ENCODE measurements at regions not wholly inside any gene's neighbourhood (a gene's known extent, or its start where the extent isn't known, plus 50 kb on each side); places are given as distances from the start of the nearest gene placed in this dataset.

DNA sequence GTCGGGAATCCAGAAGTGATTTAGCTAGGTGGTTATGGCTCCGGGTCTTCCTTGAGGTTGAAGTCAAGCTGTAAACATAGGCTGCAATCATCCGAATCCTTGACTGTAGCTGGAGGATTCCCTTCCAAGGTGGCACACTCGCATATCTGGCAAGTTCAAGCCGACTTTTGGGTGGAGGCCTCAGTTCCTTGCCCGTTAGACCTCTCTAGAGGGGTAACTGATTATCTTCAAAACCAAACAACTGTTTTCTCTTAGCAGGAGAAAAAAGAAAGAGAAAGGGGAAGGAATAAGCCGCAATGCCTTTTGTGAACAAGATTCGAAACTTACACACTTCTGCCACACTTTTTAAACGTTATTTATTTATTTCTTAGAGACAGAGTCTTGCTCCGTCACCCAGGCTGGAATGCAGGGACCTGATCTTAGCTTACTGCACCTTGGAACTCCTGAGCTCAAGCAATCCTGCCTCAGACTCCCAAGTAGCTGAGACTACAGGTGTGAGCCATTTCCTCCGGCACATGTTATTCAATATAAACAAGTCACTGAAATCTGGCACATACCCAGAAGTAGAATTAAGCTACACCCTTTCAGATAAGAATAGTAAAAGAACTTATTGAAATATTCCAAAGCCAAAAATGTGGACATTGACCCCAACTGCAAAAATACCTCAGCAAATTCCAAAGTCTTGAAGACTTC, 76.3 kb downstream of the HFE start:
- peaks cover 44% of the 10 kb centered on the region for H3K4me1 Mint-ChIP-seq (ENCODE audit: low read depth)
- no peaks in the 10 kb centered on the region for H3K27me3 Mint-ChIP-seq (ENCODE audit: low read depth)
- no peaks in the 10 kb centered on the region for H3K36me3 Mint-ChIP-seq (ENCODE audit: insufficient read depth)
- no peaks in the 10 kb centered on the region for H3K9me3 Mint-ChIP-seq
- ATAC-seq: no peak
- peak overlapping the region; percentile 6 for H3K4me3 Mint-ChIP-seq
- no peak for DNase-seq

DNA sequence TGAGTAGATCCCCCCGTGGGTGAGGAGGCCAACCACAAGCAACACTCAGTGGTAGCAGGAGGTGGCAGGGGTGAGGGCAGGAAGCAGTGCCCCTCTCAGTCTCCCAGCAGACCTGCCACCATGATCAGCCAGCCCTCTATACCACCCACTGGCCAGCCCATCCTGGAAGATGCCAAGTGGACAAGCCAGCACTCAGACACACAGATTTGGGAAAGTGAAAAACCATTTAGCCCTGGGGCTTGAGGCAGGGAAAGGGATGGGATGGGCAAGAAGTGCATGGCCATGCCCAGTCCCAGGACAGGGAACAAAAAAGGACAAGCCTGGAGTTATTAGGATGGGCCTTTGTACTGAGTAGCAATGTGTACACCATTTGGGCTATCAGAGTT, 76.9 kb downstream of the HFE start:
- Mint-ChIP-seq H3K4me3 (no peak overlapping the region), H3K36me3 (ENCODE audit: insufficient read depth) (no peaks in the 10 kb centered on the region), H3K27me3 (ENCODE audit: low read depth) (no peaks in the 10 kb centered on the region), H3K9me3 (no peaks in the 10 kb centered on the region), H3K4me1 (ENCODE audit: low read depth) (peaks cover 43% of the 10 kb centered on the region)
- DNase-seq (no peak), ATAC-seq (no peak)

DNA sequence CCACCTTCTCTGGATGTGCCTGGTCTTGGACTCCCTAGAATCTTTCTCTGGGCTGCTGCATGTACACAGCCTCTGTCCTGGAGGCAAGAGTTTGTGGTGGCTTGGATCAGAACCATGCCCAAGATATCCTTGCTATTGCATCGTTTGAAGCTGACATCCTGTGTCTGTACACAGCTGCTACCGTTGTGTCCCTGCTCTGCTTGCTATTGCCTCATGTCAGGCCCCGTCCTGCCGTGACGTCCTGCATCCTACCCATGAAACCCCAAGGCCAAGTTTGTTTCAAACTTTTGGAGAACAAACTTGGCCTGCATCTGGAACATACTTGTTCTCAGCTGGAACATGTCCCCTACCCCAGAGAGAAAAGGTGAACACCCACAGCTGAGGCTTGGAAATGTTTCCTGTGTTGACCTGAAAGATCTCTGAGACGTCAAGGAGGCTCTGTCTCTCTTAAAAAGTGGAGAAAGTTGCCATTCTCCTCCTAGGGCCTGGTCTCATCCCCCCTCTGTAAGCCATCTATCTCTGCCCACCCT, 78.1 kb downstream of the HFE start:
- ATAC-seq (no peak), DNase-seq (no peak)
- H3K36me3 Mint-ChIP-seq (ENCODE audit: insufficient read depth): no peaks in the 10 kb centered on the region
- no peak overlapping the region for H3K4me3 Mint-ChIP-seq
- H3K9me3 Mint-ChIP-seq: no peaks in the 10 kb centered on the region
- H3K27me3 Mint-ChIP-seq (ENCODE audit: low read depth): no peaks in the 10 kb centered on the region
- H3K4me1 Mint-ChIP-seq (ENCODE audit: low read depth): peaks cover 42% of the 10 kb centered on the region

DNA sequence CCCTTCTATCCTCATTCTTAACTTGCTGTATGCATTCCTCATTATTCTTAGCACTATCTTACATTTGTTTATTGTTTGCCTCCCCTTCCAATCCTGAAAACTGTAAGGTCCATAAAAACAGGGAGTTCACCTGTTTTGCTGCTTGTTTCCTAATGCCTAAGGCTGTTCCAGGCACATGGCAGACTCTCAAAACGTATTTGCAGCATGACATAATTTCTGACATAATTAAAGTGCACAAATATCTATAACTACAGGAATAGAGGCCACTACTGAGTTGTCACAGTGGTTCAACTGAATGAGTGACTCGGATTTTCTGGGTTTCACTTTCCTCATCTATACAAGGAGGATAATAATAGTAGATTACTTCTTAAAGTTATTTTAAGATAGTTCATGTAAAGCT, 83.0 kb downstream of the HFE start:
- Mint-ChIP-seq H3K36me3 (ENCODE audit: insufficient read depth) (no peaks in the 10 kb centered on the region), H3K27me3 (ENCODE audit: low read depth) (no peaks in the 10 kb centered on the region), H3K4me3 (peak overlapping the region; percentile 94), H3K9me3 (no peaks in the 10 kb centered on the region), H3K4me1 (ENCODE audit: low read depth) (peaks cover 46% of the 10 kb centered on the region)
- ATAC-seq (no peak), DNase-seq (no peak)

DNA sequence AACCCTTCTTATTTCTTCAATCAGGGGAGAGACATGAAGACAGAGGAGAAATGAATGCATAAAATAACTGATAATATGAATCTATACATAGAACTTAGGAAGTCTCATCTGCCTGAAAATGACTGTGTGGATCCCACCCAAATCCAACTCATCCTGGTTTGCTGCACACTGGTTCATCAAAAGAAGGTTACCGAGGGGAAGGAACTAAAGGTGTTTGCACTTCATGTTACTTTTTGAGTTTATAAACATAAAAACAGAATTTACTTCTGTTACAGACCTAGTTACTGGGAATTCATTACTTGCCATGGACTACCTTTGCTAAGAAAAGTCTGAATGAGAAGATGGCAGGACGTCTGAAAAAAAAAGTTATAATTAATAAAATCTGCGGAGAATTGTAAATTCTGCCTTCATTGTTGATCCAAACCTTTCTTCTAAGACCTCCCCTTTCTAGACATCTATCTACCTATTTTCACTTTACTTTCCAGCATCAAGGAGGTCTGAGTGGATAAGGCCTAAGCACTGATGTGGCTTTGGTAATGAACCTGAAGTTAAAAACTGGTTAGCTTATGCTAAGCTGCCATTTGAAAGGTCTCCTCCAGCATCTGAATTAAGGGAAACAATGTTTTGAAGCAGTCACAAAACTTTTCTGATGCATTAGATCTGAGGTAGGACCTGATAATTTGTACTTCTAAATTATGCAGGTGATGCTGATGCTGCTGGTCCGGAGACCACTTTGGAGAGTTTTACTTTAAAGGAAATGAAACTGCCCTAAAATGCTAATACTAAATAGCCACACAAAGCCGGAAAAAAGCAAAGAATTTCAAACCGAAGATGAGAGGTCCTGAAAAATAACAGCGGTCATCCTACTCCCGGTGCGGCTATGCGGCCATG, 84.0 kb downstream of the HFE start:
- Mint-ChIP-seq H3K9me3 (no peaks in the 10 kb centered on the region), H3K36me3 (ENCODE audit: insufficient read depth) (no peaks in the 10 kb centered on the region), H3K4me3 (peak overlapping the region; percentile 94), H3K4me1 (ENCODE audit: low read depth) (peaks cover 48% of the 10 kb centered on the region), H3K27me3 (ENCODE audit: low read depth) (no peaks in the 10 kb centered on the region)
- no peak for ATAC-seq
- DNase-seq: no peak

DNA sequence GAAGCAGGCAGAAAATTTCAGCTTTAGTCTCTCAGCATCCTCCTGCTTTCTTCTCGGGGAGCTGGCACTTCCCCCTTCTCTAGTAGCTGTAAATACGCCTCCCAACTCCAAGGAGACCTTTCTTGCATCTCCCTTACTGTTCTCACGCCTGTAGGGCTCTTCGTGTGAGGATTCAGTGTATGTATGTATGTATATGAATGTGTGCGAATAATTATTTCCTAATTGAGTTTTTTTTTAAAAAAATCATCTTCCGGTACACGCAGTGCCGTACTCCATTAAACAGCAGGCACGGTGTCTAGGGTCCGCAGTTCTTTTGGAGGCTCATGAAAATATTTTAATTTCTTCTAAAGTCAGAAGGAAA, 85.4 kb downstream of the HFE start:
- DNase-seq (no peak), ATAC-seq (peak; percentile 42 to 44)
- Mint-ChIP-seq H3K4me1 (ENCODE audit: low read depth) (peaks cover 44% of the 10 kb centered on the region), H3K9me3 (no peaks in the 10 kb centered on the region), H3K27me3 (ENCODE audit: low read depth) (no peaks in the 10 kb centered on the region), H3K4me3 (peak overlapping the region; percentile 94), H3K36me3 (ENCODE audit: insufficient read depth) (no peaks in the 10 kb centered on the region)

DNA sequence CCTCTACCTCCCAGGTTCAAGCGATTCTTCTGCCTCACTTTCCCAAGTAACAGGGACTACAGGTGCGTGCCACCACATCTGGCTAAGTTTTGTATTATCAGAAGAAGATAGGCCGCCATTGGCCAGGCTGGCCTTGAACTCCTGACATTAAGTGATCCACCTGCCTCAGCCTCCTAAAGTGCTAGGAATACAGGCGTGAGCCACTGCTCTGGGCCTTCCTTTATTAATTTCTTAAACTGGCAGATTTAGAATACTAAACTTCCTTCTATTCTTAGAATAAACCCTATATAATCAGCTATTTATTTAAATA, 86.6 kb downstream of the HFE start:
- no peak for ATAC-seq

DNA sequence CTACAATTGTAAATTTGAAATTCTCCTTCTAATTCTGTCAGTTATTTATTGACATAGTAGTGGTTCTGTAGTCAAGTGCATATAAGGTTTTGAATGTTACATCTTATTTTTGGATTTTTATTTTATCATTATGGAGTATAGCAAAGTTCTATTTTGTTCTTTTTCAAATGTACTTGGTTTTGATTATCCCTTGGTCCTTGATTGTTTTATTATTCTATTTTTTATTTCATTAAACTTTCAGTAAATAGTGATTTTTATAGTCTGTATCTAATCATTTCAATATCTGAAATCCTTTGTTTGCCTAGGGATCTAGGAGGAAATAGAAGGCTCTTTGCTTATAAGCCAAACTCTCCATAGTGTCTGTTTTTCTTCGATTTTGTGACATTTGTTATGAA, 87.8 kb downstream of the HFE start:
- no peaks in the 10 kb centered on the region for H3K9me3 Mint-ChIP-seq
- no peaks in the 10 kb centered on the region for H3K27me3 Mint-ChIP-seq (ENCODE audit: low read depth)
- H3K36me3 Mint-ChIP-seq (ENCODE audit: insufficient read depth): no peaks in the 10 kb centered on the region
- DNase-seq: no peak
- no peak overlapping the region for H3K4me3 Mint-ChIP-seq
- no peak for ATAC-seq
- peaks cover 35% of the 10 kb centered on the region for H3K4me1 Mint-ChIP-seq (ENCODE audit: low read depth)

More for the DNA sequence above, 86.6 kb downstream of the HFE start:
- no peaks in the 10 kb centered on the region for H3K27me3 Mint-ChIP-seq (ENCODE audit: low read depth)
- no peaks in the 10 kb centered on the region for H3K9me3 Mint-ChIP-seq
- peaks cover 44% of the 10 kb centered on the region for H3K4me1 Mint-ChIP-seq (ENCODE audit: low read depth)
- H3K4me3 Mint-ChIP-seq: peak overlapping the region; percentile 59
- H3K36me3 Mint-ChIP-seq (ENCODE audit: insufficient read depth): no peaks in the 10 kb centered on the region
- no peak for DNase-seq

DNA sequence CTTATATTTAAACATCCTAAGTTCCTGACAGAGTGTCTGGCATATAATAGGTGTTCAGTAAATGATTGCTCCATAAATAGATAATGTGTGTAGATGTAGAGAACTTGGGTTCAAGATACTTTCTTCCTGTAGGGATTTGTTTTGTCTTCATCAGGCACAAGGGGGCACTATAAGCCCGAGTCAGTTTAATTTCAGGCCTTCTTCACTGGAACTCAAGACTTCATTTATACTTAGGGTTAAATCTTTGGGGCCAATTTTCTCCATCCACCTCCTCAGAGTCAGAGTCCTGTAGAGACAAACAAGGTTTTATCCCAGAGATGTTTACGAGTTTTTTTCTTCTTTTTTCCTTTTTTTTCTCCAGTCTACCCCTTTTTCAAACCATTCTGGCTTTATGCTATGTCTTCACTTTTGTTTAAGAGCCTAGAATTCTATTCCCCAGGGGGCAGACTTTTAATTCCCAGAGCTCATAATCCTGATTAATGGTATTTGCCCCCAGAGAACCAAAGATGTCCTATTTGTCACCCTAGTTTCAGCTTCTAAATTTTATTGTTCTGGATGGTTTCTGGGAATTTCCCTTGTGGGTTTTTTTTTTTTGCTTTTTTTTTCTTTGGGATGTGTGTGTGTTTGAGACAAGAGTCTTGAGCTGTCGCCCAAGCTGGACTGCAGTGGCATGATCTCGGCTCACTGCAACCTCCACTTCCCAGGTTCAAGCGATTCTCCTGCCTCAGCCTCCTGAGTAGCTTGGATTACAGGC, 88.4 kb downstream of the HFE start:
- ATAC-seq (no peak), DNase-seq (peak; percentile 42)
- no peaks in the 10 kb centered on the region for H3K36me3 Mint-ChIP-seq (ENCODE audit: insufficient read depth)
- H3K4me1 Mint-ChIP-seq (ENCODE audit: low read depth): peaks cover 29% of the 10 kb centered on the region
- H3K4me3 Mint-ChIP-seq: no peak overlapping the region
- H3K9me3 Mint-ChIP-seq: no peaks in the 10 kb centered on the region
- no peaks in the 10 kb centered on the region for H3K27me3 Mint-ChIP-seq (ENCODE audit: low read depth)

DNA sequence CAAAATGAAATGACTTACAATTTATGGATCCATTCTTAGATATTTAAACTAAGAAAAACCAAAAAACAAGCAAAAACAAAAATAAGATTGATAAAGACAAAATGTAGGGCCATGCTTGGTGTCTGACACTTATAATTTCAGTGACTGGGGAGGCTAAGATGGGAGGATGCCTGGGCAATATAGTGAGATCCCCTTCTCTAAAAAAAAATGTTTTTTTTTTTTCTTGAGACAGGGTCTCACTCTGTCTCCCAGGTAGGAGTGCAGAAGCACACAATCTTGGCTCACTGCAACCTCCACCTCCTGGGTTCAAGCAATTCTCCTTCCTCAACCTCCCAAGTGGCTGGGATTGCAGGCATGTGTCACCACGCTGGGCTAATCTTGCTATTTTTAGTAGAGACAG, 92.4 kb downstream of the HFE start:
- no peaks in the 10 kb centered on the region for H3K36me3 Mint-ChIP-seq (ENCODE audit: insufficient read depth)
- peaks cover 35% of the 10 kb centered on the region for H3K4me1 Mint-ChIP-seq (ENCODE audit: low read depth)
- DNase-seq (no peak), ATAC-seq (no peak)
- H3K4me3 Mint-ChIP-seq: no peak overlapping the region
- no peaks in the 10 kb centered on the region for H3K9me3 Mint-ChIP-seq
- H3K27me3 Mint-ChIP-seq (ENCODE audit: low read depth): no peaks in the 10 kb centered on the region

DNA sequence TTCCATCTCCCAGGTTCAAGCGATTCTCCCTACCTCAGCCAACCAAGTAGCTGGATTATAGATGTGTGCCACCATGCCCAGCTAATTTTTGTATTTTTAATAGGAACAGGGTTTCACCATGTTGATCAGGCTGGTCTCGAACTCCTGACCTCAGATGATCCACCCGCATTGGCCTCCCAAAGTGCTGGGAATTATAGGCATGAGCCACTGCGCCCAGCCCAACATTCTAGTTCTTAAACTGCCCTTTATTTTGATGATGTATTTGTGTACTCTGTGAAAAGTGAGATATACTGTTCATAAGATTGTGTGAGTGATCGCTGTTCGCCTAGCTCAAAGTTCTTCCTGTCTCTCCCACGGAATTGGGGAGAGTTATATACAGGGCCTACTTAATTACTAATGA, 93.1 kb downstream of the HFE start:
- no peak for ATAC-seq
- Mint-ChIP-seq H3K27me3 (ENCODE audit: low read depth) (no peaks in the 10 kb centered on the region), H3K4me1 (ENCODE audit: low read depth) (peaks cover 33% of the 10 kb centered on the region), H3K4me3 (no peak overlapping the region), H3K9me3 (no peaks in the 10 kb centered on the region), H3K36me3 (ENCODE audit: insufficient read depth) (no peaks in the 10 kb centered on the region)
- DNase-seq: no peak

DNA sequence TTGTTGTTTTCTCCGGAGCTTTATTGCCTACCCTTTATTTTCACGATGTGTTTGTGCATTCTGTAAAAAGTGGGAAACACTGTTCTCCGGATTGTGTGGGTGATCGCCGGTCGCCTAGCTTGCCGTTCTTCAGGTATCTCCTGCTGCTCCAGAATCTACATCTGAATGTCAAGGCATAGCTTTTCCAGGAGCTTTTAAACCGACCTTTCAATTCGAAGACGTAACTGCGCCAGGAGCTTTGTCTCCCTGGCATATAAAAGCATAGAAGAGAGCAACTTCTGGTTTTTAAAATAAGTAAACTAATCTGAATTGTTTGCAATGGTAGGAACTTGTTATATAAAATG, 96.0 kb downstream of the HFE start:
- H3K36me3 Mint-ChIP-seq (ENCODE audit: insufficient read depth): no peaks in the 10 kb centered on the region
- no peaks in the 10 kb centered on the region for H3K27me3 Mint-ChIP-seq (ENCODE audit: low read depth)
- DNase-seq: no peak
- H3K9me3 Mint-ChIP-seq: no peaks in the 10 kb centered on the region
- H3K4me3 Mint-ChIP-seq: peak overlapping the region; percentile 93
- peaks cover 32% of the 10 kb centered on the region for H3K4me1 Mint-ChIP-seq (ENCODE audit: low read depth)
- ATAC-seq: peak in 1 of 2 donors; percentile 4

DNA sequence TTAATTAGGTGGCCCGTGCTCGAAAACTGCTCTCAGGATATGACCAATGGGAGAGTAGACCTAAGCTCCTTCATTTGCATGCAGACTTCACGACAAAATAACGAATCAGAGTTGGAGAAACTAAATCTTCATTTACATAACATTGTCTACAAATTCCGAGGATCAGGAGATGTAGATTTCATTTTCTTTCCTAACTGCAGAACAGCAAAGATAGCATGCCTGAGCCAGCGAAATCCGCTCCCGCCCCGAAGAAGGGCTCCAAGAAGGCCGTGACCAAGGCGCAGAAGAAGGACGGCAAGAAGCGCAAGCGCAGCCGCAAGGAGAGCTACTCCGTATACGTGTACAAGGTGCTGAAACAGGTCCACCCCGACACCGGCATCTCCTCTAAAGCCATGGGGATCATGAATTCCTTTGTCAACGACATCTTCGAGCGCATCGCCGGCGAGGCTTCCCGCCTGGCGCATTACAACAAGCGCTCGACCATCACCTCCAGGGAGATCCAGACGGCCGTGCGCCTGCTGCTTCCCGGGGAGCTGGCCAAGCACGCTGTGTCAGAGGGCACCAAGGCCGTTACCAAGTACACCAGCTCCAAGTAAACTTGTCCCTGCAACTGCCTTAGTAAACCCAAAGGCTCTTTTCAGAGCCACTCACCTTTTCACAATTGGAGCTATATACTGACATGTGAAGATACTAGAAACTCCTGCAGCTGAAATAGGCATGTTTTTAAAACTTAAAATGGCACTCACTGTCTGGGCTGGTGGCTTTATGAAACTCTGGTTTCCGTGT, 96.5 kb downstream of the HFE start:
- DNase-seq (peak; percentile 30), ATAC-seq (peak; percentile 93 to 95)
- no peaks in the 10 kb centered on the region for H3K27me3 Mint-ChIP-seq (ENCODE audit: low read depth)
- no peaks in the 10 kb centered on the region for H3K9me3 Mint-ChIP-seq
- peaks cover 38% of the 10 kb centered on the region for H3K4me1 Mint-ChIP-seq (ENCODE audit: low read depth)
- no peaks in the 10 kb centered on the region for H3K36me3 Mint-ChIP-seq (ENCODE audit: insufficient read depth)
- peak overlapping the region; percentile 93 for H3K4me3 Mint-ChIP-seq

DNA sequence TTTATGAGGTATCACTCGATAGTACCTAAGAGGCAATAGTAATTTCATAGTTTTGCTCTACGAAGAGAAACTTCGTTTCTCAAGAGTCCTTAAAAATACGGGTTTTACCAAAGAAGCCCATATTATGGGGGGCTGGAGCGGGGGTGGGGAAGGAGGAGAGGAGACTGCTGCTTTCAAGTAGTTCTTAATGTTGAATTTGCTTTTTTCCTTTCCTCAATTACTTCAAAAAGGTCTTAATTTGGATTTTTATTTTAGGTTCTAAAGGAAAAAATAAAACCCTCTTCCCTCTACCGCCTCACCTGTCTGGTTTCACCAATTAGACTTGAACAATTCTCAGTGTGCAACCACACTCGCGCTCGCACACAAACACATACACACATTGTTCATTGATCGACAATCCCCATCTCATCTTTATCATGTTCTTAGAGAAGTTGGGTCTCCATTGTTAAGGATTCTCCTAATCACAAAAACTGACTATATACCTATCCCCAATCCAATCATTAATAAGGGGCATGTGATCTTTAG, 97.2 kb downstream of the HFE start:
- H3K4me3 Mint-ChIP-seq: peak overlapping the region; percentile 93

More for the DNA sequence above, 97.2 kb downstream of the HFE start:
- no peak for ATAC-seq
- DNase-seq: no peak
- H3K27me3 Mint-ChIP-seq (ENCODE audit: low read depth): no peaks in the 10 kb centered on the region
- H3K9me3 Mint-ChIP-seq: no peaks in the 10 kb centered on the region
- no peaks in the 10 kb centered on the region for H3K36me3 Mint-ChIP-seq (ENCODE audit: insufficient read depth)
- peaks cover 41% of the 10 kb centered on the region for H3K4me1 Mint-ChIP-seq (ENCODE audit: low read depth)
